GM10248 (cell line): ENCODE measurements at regions not wholly inside any gene's neighbourhood (a gene's known extent, or its start where the extent isn't known, plus 50 kb on each side); places are given as distances from the start of the nearest gene placed in this dataset.
"Not testable (repeated sequence)": the region's sequence is repeated elsewhere in the genome, so short reads cannot be mapped to it uniquely, and the experiment has no call there.

Experiments
- CTCF ChIA-PET: fragments of 300-600 bp; sonication (Branson Sonifier 250); formaldehyde crosslinking; extraction: SDS; loops from one replicate; lab custom pipeline; 2021; ENCODE audit warnings: antibody characterized with exemption; lab: Yijun Ruan, JAX
- POLR2A ChIA-PET: fragments of 350-650 bp; sonication (Branson Sonifier 250); formaldehyde crosslinking; extraction: SDS; loops from one replicate; lab custom pipeline; 2020; ENCODE audit warnings: antibody characterized with exemption; lab: Yijun Ruan, JAX
- DNase-seq: peaks from one replicate; pipeline ENCODE4 v3.0.0; 2012; ENCODE audit errors: extremely low spot score
- CTCF ChIP-seq: IDR thresholded peaks from 2 replicates; pipeline ENCODE4 v1.5.1; 2012; ENCODE audit warnings: mild to moderate bottlenecking, low read depth; ENCODE audit errors: extremely low read depth, missing control alignments, control extremely low read depth

- TF ChIP-seq CTCF = no peak
- ChIA-PET POLR2A (no interaction called here), CTCF (no interaction called here)
- DNase-seq = no peak
Observed at GRCh38 chr21:15638856-15639549, 90.8 kb upstream of the USP25 start.

- CTCF ChIA-PET, DNase-seq, POLR2A ChIA-PET: not testable (repeated sequence)
Observed at GRCh38 chr21:15640113-15640512, 89.7 kb upstream of the USP25 start.

DNA sequence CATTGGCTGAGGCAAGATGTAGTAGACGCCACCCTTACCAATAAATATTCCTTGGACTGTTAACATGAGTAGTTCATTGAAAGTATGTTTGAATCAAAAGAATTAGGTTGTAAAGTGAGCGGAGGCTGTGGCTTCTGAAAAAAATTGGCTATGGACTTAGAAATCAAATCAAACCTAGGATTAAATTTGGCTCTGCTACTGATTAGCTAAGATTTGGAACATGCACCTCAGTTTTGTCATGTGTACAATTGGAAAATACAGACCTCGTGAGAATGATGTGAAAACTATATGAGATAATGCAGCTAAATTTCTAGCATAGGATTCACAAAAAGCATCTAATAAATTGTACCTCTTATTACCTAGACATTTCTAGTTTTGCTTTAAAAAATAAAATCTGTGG is 85.3 kb upstream of the USP25 start:
- no peak for DNase-seq
- POLR2A ChIA-PET = no interaction called here
- CTCF ChIA-PET = interaction anchor here (1.4 kb wide), 1 partner anchor 13 kb away, joined by 4 read pairs; no protein-coding TSS in a partner anchor
- TF ChIP-seq CTCF = no peak

DNA sequence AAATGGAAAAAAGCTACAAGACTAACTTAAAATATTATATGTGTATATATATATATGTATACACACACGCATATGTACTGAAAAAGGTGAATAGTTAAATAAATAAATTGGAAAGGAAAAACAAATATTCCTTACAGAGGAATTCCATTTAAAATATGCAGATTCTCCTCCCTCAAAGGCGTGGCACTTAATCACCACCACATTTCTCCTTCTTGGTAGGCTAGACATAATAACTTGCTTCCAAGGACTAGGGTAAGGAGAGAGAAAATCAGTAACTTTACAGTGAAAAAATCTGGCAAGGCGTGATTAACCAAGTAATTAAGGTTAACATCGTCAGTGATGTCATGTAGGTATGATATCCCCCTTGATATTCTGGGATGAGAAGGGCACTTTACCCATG is 84.0 kb upstream of the USP25 start:
- ChIA-PET CTCF (no interaction called here), POLR2A (no interaction called here)
- TF ChIP-seq CTCF = no peak
- DNase-seq = no peak

GRCh38 chr21:15650735-15651134 is 79.0 kb upstream of the USP25 start:
- DNase-seq = no peak
- TF ChIP-seq CTCF = no peak
- ChIA-PET CTCF (no interaction called here), POLR2A (no interaction called here)

- DNase-seq = no peak
- ChIA-PET POLR2A (no interaction called here), CTCF (no interaction called here)
- TF ChIP-seq CTCF = no peak
Observed at GRCh38 chr21:15651172-15651571, 78.6 kb upstream of the USP25 start.

DNA sequence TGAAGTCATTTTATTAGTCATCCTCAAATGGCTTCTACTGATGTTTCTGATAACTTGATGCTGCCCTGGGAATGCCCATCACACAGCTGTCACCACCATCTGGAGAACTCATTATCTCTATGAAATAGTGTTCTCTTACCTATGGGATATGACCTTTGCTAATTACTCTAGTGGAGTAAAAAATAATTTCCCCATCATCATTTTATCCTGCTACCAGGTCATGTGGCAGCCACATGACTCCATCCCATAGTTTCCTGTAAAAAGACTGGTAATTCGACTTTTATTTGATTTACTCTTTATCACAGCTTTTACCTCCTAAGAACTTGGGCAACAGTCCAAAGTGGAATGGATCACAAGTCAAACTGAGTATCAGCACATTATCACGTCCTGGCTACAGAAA is 76.1 kb upstream of the USP25 start:
- CTCF ChIA-PET = interaction anchor here (2.2 kb wide), 1 partner anchor 29 kb away, joined by 4 read pairs; no protein-coding TSS in a partner anchor
- DNase-seq = no peak
- POLR2A ChIA-PET = no interaction called here
- no peak for TF ChIP-seq CTCF
